HG02571 (cell line): ENCODE measurements at regions not wholly inside any gene's neighbourhood (a gene's known extent, or its start where the extent isn't known, plus 50 kb on each side); places are given as distances from the start of the nearest gene placed in this dataset.

Experiments used
- ATAC-seq: cut with Tn5 transposase; IDR thresholded peaks from one replicate; pipeline ENCODE4 v1.9.1; 2021; ENCODE audit warnings: mild to moderate bottlenecking, moderate library complexity; ENCODE audit not compliant: unreplicated experiment

- ATAC-seq: no peak
Observed at GRCh38 chr9:1653282-1653681, 361.9 kb upstream of the SMARCA2 start.

DNA sequence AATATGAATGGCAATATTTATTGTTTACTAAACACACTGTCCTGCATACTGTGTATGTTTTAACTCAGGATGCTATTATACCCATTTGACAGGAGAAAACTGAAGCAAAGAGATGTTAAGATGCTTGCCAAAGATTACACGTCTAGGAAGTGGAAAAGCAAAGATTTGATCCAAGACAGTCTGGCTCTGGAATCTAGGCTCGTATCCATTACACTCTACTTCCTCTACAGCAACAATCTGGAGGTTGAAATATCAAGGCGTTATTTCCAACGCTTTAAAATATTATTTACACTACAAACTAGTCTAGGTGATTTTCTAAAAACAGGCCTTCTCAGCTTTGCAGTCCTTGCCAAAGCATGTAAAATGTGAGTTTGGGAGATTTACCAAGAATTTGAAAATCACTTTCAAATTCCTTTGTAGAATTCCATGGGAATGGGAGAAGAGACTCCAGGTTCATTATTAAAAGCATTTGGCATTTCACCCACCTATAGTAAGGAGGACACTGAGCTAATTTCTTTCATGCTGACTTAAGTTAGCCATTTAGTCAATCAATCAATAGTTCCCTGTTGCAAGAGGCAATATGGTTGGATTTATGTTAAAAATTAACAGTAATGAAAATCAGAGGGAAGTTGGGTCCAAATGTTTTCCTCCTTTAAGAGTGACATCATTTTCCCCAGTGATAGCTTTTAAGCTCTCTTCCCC, 356.3 kb upstream of the SMARCA2 start:
- ATAC-seq: no peak

DNA sequence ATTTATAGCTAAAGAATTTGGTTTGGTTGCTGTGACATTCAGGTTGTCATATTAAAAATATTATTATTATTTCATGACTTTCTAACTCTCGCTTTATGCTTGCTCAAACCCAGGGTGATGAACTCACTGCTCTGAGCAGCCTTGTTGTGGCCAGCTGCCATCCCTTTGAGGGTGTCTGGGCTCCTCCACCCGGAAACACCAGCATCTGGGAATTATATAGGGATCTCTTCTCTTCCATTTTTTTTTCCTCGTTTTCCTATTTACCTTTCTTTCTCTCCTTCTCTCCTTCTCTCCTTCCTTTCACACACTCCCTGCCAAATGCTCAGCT, 355.8 kb upstream of the SMARCA2 start:
- no peak for ATAC-seq

DNA sequence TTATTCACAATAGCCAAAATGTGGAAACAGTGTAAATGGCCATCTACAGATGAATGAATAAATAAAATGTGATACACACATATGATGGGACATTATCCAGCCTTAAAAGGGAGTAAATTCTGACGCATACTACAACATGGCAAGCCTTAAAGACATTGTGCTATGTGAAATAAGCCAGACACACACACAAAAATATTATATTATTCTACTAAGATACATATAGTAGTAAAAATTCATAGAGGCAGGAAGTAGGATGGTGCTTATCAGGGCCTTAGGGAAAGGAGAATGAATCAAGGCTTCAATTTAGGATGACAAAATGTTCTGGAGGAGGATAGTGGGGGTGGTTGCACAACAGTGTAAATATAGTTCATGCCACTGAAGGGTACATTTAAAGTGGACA, 346.7 kb upstream of the SMARCA2 start:
- no peak for ATAC-seq

- no peak for ATAC-seq
Observed at GRCh38 chr9:1673300-1673699, 341.8 kb upstream of the SMARCA2 start.

- ATAC-seq: no peak
Observed at GRCh38 chr9:1676771-1677170, 338.4 kb upstream of the SMARCA2 start.

GRCh38 chr9:1683951-1684350, 331.2 kb upstream of the SMARCA2 start:
- no peak for ATAC-seq

DNA sequence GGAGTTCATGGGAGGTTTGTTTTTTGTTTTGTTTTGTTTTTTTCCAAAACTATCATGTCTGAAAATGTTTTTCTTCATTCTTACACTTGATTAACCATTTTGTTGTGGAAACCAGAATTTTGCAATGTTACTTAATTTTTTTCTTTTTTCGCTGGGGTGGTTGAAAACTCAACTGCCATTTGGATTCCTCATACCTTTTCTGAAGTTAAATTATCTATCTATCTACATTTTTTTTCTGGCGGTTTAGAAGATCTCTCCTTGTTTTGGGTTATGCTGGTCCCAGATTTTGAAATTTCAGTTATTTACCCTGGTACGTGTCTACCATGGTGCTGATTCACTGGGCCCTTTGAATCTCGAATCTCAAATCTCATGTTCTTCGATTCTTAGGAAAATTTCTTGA, 316.2 kb upstream of the SMARCA2 start:
- ATAC-seq: no peak

DNA sequence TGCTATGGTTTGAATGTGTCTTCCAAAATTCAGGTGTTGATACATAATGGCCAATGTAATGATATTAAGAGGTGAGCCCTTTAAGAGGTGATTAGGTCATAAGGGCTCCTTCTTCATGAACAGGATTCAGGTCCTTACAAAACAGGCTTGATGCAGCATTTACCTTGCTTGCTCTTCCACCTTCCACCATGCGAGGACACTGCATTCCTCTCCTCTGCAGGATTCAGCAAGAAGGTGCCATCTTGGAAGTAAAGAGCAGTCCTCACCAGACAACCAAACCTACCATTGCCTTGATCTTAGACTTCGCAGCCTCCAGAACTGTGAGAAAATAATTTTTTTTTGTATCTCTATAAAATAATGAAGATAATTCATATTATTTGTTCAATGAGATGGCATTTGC, 314.0 kb upstream of the SMARCA2 start:
- ATAC-seq: no peak

DNA sequence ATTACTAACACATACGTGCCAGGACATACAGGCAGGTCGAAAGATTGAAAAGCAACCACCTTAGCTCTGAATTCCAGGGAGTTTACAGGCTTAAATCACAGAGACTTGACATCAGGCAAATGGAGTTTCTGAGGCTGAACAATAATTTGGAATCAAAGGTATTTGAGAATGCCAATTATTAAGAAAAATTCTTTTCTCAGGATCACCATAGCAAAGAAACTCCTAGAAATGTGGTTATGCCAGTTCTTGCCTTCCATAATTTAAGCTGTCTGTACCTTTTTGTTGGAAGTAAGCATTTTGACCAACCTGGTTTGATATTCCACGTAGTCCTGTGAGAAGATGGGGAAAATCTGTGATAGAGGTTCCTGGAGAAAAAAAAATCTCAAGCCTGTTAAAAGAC, 312.4 kb upstream of the SMARCA2 start:
- ATAC-seq: no peak

GRCh38 chr9:1707291-1707690, 307.9 kb upstream of the SMARCA2 start:
- ATAC-seq: no peak

GRCh38 chr9:1708219-1708618, 306.9 kb upstream of the SMARCA2 start:
- no peak for ATAC-seq

DNA sequence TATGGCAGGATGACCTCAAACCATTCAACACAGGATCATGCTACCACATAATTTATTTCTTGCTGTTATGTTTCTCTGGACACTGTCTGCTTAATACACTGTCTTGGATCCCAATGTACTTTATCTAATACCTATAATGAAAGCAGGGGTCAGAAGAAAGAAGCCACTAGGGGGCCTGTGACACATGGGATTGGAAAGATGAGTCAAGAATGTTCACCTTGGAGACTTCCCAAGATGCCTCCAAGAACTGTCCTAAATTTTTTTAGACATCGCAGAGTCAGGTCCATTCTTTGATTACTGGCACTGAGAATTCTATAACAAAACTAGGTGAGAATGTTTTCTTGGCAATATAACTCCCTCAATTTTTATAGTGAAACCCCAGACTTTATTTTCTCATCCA, 305.8 kb upstream of the SMARCA2 start:
- no peak for ATAC-seq

- no peak for ATAC-seq
Observed at GRCh38 chr9:1712861-1713450, 302.2 kb upstream of the SMARCA2 start.

- no peak for ATAC-seq
Observed at GRCh38 chr9:1713841-1714240, 301.3 kb upstream of the SMARCA2 start.

DNA sequence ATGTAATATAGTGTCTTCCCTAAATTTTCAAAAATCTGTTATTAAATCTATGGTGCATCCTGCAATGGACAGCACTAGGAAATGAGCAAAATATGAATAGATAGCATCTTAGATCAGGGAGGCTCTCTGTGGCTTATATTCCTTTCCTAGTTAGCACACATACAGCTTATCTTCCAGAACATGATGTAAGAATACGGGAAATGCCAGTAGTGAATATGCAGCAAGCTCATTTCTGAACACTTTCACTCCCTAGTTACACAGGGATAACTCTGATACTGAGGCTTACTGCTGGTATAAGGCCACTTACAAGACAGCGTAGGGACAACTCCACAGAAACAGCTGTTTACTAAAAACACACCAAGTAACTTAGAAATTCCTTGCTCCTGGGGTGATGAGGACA, 297.3 kb upstream of the SMARCA2 start:
- ATAC-seq: no peak

- ATAC-seq: no peak
Observed at GRCh38 chr9:1718836-1719235, 296.3 kb upstream of the SMARCA2 start.

DNA sequence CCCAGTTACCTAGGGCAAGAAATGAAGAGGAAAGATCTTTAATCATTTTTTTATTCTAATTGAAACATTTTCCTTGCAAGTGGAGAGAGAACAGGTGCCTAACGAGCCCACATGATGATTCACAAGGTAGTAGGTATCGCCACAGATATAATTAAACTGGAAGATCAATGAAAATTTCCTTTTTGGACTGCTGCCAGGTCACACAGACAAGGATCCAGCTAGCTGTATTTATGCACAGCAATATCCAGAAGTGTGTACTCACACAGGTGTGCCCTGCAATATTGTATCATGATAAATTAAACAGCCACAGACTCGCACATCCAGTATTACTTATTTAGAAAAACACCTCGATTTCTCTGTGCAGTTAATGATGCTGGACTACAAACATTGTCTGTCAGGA, 294.0 kb upstream of the SMARCA2 start:
- ATAC-seq: no peak

DNA sequence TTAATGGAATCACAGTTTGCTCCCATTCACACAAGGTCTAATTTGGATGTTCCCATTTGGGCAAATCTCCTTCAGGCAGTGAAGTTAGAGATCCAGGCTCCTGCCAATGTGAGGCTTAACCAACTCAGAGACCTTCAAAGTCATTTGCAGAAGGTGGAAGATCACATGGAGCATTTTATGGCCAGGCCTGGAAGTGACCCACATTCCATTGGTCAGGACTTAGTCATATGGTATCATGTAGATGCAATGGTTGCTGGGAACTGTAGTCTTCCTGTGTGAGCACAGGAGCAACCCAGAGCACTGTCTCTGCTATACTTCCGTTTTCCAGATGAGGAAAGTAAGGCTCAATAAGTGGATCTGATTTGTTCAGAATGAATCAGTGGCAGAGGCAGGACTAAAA, 292.7 kb upstream of the SMARCA2 start:
- no peak for ATAC-seq

GRCh38 chr9:1723522-1724015, 291.6 kb upstream of the SMARCA2 start:
- no peak for ATAC-seq

DNA sequence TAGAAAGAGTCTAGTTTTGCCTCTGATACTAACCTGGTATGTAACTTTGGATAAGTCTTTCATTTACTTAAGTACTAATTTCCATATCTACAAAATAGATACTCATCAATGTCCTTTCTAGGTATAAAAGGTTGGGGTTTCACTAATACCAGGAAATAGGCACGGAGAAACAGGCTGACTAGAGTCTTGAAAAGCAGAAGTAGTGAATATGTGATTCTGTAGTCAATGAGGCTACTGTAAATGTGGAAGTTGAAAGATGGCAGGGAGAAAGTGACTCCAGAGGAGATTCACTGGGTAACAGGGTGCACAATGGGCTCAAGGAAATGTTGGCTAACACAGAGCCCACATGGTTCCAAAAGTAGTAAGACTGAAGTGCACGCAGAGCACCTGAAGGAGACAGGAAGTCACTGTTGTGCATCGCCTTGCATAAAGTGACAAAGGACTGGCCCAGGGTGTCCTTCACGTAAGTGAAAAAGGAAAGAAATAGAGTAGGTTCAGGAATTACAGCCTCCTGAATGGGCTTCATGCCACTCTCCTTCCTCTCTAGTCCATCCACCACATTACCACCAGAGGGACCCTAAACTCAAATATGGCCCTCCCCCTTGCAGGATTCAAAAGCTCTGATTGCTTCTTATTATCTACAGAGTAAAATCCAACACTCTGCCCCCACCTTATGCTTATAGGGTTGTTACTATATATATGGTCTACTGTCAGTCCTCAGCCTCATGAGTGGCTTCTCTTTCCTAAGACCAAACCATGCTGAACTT, 288.0 kb upstream of the SMARCA2 start:
- no peak for ATAC-seq

- ATAC-seq: no peak
Observed at GRCh38 chr9:1729631-1730030, 285.5 kb upstream of the SMARCA2 start.
